Rectal smooth muscle tissue (tissue), 1 donor: ENCODE measurements at regions not wholly inside any gene's neighbourhood (a gene's known extent, or its start where the extent isn't known, plus 50 kb on each side); places are given as distances from the start of the nearest gene placed in this dataset.

Experiments used
- H3K27ac ChIP-seq: one replicate; pipeline ENCODE4 v1.7.0; 2013; ENCODE audit warnings: low read depth, low read length, inconsistent platforms
- H3K27me3 ChIP-seq: one replicate; pipeline ENCODE4 v1.7.0; 2013; ENCODE audit warnings: low read length; ENCODE audit not compliant: control insufficient read depth, insufficient read depth
- H3K36me3 ChIP-seq: one replicate; pipeline ENCODE4 v1.7.0; 2013; ENCODE audit warnings: low read length; ENCODE audit not compliant: control insufficient read depth, insufficient read depth
- H3K4me1 ChIP-seq: one replicate; pipeline ENCODE4 v1.7.0; 2013; ENCODE audit warnings: low read length; ENCODE audit not compliant: control insufficient read depth, insufficient read depth
- H3K4me3 ChIP-seq: one replicate; pipeline ENCODE4 v1.7.0; 2013; ENCODE audit warnings: low read length
- H3K9ac ChIP-seq: one replicate; pipeline ENCODE4 v1.7.0; 2013; ENCODE audit warnings: low read length

DNA sequence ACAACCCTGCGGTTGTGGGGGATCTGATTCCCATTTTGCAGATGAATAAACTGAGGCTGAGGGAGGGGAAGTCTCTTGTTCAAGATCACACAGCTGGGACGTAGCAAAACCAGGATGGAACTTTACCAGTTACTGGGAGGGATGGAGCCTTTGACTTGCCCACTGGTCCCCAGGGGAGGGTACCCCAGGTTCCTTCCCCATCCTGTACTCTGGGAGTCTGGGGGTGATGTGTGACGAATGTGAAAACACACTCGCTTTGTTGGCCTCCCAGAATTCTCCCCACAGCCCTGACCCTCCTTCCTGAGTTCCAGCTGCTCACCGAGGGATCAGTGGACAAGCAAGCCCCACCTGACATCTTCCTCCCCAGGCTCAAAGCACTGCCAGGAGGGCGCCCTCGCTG is 135.1 kb downstream of the NSG2 start:
- Histone ChIP-seq H3K4me1 (no peaks in the 10 kb centered on the region), H3K4me3 (no peak overlapping the region), H3K27ac (no peak overlapping the region), H3K9ac (no peak overlapping the region), H3K27me3 (no peaks in the 10 kb centered on the region), H3K36me3 (no peaks in the 10 kb centered on the region)

DNA sequence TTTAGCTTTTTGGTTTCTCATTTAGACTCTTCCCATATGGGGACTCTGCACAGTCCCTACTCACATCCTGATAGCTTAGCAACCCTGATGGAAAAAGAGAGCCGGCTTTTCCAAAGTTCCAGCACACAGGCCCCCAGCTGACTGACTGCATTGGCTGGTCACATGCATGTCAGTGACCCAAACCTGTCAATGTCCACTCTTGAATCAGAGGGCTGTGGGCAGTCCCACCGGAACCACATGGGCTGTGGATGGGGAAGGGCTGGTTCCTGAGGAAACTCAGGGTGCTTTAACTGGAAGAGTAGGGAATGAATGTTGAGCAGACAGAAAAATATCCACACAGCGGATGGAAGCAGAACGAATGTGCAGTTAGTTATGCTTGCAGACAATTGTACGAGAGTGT is 136.6 kb downstream of the NSG2 start:
- no peaks in the 10 kb centered on the region for H3K27me3 ChIP-seq
- H3K4me1 ChIP-seq = no peaks in the 10 kb centered on the region
- no peak overlapping the region for H3K27ac ChIP-seq
- no peak overlapping the region for H3K9ac ChIP-seq
- H3K4me3 ChIP-seq = no peak overlapping the region
- H3K36me3 ChIP-seq = no peaks in the 10 kb centered on the region

DNA sequence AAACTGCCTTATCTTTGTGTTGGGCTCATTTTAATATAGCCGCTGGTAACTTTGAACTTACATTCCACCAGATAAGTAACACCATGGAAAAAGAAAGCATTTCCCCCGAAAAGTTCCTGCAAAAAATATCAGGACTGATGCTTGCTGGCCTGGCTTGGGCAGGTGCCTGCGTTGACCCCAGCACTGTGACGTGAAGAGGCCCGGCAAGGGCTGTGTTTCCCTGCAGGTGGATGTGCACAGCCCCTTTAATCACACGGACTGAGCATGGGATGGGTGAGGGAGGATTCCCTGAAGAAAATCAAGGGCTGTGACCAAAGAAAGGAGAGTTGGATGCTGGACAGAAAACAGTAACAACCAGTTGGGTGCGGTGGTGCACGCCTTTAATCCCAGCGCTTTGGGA is 138.2 kb downstream of the NSG2 start:
- Histone ChIP-seq H3K9ac (no peak overlapping the region), H3K4me3 (no peak overlapping the region), H3K36me3 (no peaks in the 10 kb centered on the region), H3K27me3 (no peaks in the 10 kb centered on the region), H3K4me1 (no peaks in the 10 kb centered on the region), H3K27ac (no peak overlapping the region)

DNA sequence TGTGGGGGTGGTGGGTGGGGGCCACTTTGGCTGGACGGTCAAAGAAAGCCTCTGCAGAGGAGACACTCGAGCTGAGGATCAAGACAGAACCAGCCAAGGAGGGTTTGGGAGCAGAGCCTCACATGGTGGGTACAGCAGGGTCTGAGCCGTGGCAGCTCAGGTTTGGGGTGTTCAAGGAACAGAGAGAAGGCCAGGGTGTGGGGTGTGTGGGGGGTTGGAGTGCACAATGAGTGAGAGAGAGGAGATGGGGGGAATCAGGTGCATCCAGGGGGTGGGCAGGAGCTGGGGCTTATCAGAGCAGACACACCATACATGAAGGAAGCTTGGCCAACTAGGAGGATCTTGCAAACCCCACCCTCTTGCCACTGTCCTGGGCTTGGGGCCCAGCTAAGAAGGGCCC is 140.0 kb downstream of the NSG2 start:
- no peaks in the 10 kb centered on the region for H3K4me1 ChIP-seq
- no peak overlapping the region for H3K27ac ChIP-seq
- no peak overlapping the region for H3K4me3 ChIP-seq
- H3K9ac ChIP-seq = no peak overlapping the region
- no peaks in the 10 kb centered on the region for H3K36me3 ChIP-seq
- no peaks in the 10 kb centered on the region for H3K27me3 ChIP-seq

DNA sequence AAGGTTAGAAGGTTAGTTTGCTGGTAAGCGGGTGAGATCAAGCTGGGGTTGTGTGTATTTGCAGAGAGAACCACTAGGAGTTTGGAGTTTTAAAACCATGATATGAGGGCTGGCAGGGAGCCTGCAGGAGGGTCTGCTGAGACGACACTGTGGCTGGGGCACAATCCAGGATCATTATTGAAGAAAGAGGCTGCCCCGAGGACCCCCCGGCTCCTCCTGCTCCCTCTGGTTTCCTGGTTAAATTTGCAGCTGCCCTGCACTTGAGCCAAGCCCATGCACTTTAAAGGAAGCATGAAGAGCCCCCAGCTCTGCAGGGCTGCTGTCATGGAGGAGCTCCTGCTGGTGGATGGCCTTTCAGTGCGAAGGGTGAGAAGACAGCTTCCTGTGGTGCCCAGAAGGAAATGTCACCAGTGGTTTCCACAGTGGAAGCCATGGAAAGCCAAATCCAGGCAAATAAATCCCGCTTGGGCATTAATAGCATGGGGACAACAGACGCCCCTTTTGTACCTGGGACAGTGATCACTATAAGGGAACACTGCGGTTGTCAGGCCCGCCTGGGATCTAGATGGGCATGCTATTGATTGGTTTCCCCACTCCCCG is 140.7 kb downstream of the NSG2 start:
- Histone ChIP-seq H3K4me3 (no peak overlapping the region), H3K9ac (no peak overlapping the region), H3K27ac (no peak overlapping the region), H3K36me3 (no peaks in the 10 kb centered on the region), H3K4me1 (no peaks in the 10 kb centered on the region), H3K27me3 (no peaks in the 10 kb centered on the region)

DNA sequence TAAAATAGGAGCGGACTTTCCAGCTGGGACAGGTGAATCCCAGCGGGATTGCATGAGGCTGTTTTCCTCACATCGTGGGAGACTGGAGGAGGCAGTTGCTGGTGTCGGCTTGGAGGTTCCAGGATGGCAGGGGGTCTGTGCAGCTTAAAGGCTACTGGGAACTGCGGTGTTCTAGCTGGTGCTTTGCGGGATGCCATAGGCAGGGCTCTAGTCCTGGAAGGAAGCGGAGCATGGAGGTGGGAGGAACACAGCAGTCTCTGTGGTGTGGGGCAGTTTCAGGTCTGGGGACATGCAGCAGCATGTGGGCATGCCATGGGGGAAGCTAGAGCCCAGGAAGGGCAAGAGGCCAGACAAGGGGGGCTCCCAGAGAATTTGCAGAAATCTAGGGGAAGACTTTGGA is 141.5 kb downstream of the NSG2 start:
- H3K27me3 ChIP-seq = no peaks in the 10 kb centered on the region
- no peak overlapping the region for H3K27ac ChIP-seq
- no peak overlapping the region for H3K9ac ChIP-seq
- no peaks in the 10 kb centered on the region for H3K4me1 ChIP-seq
- no peaks in the 10 kb centered on the region for H3K36me3 ChIP-seq
- H3K4me3 ChIP-seq = no peak overlapping the region

DNA sequence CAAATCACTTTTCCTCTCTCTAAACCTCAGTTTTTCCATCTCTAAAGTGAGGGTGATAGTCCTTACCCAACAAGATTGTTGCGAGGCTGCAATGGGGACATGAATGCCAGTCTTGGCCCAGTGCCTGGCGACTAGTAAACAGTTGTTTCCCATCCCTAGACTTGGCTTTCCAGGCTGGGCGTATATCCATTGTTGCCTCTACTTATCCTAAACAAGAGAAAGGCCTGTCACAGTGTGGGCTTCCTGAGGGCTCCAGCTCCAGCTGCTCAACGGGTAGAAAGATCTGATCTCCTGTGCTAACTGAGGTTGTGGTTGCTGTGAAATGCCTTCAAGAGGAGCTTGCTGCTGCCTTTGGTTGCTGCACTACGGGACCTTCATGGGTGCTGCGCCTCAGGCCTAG is 142.0 kb downstream of the NSG2 start:
- Histone ChIP-seq H3K27ac (no peak overlapping the region), H3K4me3 (no peak overlapping the region), H3K27me3 (no peaks in the 10 kb centered on the region), H3K9ac (no peak overlapping the region), H3K36me3 (no peaks in the 10 kb centered on the region), H3K4me1 (no peaks in the 10 kb centered on the region)

DNA sequence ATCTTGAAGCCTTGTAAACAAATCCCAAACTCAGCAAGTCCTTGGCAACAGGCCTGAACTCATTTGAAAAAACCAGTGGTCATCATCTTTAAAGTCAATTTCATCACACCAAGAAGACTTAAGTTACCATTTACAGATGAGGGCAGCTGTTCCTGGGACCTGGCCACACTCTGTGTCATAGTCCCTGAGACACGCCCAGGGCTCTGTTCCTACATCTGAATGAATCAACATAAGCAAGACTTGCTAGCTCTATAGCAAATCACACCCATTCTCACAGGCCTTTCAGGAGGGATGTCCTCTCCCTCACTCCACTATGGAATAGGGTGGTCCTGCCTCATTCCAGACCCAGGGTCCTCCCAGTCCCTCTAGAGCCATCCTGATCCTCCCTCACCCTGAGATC is 142.8 kb downstream of the NSG2 start:
- Histone ChIP-seq H3K4me3 (no peak overlapping the region), H3K36me3 (no peaks in the 10 kb centered on the region), H3K27ac (no peak overlapping the region), H3K27me3 (no peaks in the 10 kb centered on the region), H3K9ac (no peak overlapping the region), H3K4me1 (no peaks in the 10 kb centered on the region)

DNA sequence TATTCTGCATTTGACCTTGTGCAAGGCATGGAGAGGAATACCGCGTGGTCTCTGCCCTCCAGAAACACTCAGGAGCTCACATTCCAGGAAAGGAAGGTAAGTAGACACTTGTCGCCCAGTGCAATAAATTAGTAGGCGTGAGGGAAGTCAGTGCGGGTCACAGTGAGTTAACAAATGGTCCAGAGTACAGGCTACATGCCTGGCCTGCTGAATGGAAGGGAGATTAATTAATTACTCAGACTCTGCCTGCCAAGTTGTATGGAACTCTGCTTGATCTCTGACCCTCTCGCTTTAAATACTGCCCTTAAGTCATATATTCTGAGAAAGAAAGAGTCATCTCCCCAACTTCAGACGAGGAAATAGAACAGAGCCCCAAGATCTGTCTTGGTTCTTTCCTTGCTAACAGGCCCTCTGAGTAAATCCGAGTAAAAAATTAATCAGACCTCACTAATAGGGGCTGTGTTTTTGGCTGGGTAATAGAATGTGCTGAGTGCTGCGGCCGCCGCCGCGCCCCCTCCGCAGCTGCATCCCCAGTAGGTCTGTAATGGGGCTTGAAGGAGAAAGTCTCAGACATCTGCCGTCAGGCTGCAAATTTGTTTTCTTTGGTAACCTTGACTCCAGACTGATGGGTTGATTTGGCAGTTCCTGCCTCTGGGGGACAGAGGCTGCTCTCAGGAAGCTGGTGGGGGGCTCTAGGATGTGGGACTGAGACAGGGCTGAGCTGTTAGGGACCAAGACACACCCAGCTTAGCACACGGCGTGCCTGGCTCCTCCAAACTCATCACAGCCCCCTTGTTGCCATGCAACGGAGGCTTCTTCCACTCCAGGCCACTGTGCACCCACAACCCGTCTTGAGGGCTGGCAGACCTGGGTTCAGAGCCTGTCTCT is 144.4 kb downstream of the NSG2 start:
- Histone ChIP-seq H3K27ac (no peak overlapping the region), H3K4me3 (no peak overlapping the region), H3K36me3 (no peaks in the 10 kb centered on the region), H3K4me1 (no peaks in the 10 kb centered on the region), H3K9ac (no peak overlapping the region), H3K27me3 (no peaks in the 10 kb centered on the region)

DNA sequence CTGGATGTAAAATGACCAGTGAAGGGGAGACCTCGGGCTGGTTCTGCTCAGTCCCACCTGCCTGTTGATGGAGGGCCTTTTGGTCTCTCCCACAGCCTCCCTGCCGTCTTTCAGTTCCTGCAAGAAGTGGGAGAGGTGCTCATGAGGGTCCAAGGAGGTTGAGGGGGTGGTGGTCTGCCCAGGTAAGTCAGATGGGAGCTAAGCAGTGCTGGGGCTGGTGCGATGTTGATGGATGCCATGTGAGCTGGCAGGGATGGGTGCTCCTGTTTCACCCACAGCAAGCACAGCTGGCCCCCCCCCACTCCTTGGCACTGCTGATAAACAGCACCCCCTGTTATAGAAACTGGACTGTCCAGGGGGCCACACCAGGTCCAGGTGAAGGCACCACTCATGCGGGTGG is 145.6 kb downstream of the NSG2 start:
- Histone ChIP-seq H3K9ac (no peak overlapping the region), H3K4me3 (no peak overlapping the region), H3K27ac (no peak overlapping the region), H3K27me3 (no peaks in the 10 kb centered on the region), H3K36me3 (no peaks in the 10 kb centered on the region), H3K4me1 (no peaks in the 10 kb centered on the region)

DNA sequence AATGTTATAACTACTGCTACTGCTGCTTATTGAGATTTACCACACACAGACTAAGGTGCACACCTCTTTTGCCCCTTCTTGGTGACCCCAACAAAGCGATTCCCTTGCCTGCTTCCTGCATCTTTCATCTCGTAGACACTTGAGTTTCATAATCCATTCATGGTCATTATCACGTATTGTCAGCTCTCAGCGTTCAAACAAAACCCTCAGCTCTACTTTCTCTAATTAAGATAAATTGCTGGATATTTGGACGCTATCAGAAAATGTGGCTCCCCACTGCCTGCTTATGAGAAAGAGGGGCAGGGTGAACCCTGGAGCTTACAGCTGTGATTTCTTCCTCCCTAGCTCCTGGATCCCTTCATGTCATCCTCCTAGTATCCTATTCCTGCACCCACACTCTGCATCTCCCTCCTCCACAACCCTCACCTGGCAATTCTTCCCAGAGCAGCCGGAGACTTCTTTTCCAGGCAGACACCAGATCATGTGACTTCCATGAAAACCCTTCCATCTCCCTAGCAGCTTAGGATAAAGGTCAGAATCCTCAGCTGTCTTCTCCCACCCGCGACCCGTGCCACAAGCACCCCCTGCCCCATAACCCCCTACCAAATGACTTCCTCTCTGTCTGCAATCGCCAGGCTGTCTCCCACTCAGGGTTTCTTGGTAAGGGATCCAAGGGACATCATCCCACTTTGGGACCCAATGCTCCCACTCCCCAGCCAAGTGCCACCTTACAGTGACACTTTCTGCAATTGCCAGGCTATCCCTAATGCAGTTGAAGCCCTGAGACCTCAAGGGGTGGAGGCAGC is 146.5 kb downstream of the NSG2 start:
- no peaks in the 10 kb centered on the region for H3K27me3 ChIP-seq
- H3K36me3 ChIP-seq = no peaks in the 10 kb centered on the region
- H3K4me1 ChIP-seq = no peaks in the 10 kb centered on the region
- H3K9ac ChIP-seq = no peak overlapping the region
- H3K4me3 ChIP-seq = no peak overlapping the region
- no peak overlapping the region for H3K27ac ChIP-seq

DNA sequence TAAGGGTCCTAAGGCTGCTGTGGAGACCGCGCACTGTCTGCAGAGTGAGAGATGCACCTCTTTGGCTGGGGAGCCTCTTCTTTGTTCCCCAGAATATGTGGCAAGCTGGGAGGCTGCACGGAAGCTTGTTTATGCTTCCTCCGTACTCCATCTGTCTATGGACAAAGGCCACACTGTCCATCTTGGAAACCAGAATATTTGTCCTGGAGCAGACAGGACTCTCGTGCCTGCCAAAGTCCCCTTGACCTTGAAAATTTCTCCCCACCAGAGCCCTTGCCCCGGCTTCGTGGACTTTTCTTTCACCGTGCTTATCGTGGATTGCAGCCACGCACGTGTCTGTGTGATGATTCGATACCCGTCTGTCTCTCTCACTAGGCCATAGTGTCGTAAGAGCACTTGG is 147.4 kb downstream of the NSG2 start:
- H3K9ac ChIP-seq = no peak overlapping the region
- no peaks in the 10 kb centered on the region for H3K36me3 ChIP-seq
- no peak overlapping the region for H3K27ac ChIP-seq
- no peaks in the 10 kb centered on the region for H3K27me3 ChIP-seq
- H3K4me3 ChIP-seq = no peak overlapping the region
- H3K4me1 ChIP-seq = no peaks in the 10 kb centered on the region
